ENCODE measurements at regions not wholly inside any gene's neighbourhood (a gene's known extent, or its start where the extent isn't known, plus 50 kb on each side); places are given as distances from the start of the nearest gene placed in this dataset.

DNA sequence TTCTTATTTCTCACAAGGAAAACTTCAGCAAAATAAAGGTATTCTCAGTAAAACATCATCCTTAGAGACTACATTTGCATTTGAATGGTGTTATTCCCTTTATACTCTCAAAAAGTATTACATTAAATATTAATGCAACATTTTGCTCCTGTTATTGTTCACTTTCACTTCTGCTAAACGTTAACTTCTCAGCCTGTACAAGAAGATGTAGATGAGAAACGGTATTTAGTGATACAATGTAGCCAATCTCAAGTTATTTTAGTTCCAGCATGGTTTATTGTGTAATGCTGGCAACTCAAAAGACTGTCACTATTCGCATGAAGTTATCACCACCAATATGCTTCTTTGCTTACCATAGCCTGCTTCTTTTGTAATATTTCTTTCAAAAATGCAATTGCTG is 514.1 kb downstream of the CPS1 start:
- Histone ChIP-seq H3K4me1 (ENCODE audit: control insufficient read depth, insufficient read depth, low read length) (no peaks in the 10 kb centered on the region), H3K27ac (ENCODE audit: low read length) (no peak overlapping the region), H3K4me3 (ENCODE audit: low read length) (no peak overlapping the region), H3K36me3 (ENCODE audit: control insufficient read depth, insufficient read depth, low read length) (no peaks in the 10 kb centered on the region), H3K9me3 (ENCODE audit: control insufficient read depth, insufficient read depth, low read length) (no peaks in the 10 kb centered on the region), H3K27me3 (ENCODE audit: control insufficient read depth, insufficient read depth, low read length) (no peaks in the 10 kb centered on the region)
- Mint-ChIP-seq H3K27ac (no peak overlapping the region), H3K4me3 (no peak overlapping the region), H3K36me3 (no peaks in the 10 kb centered on the region), H3K27me3 (ENCODE audit: low read depth in 2 of 2) (no peaks in the 10 kb centered on the region), H3K9me3 (peaks cover 5% of the 10 kb centered on the region in 2 donors), H3K4me1 (no peaks in the 10 kb centered on the region)
- DNase-seq (no peak), ATAC-seq (no peak)
- TF ChIP-seq, protein P1, sequence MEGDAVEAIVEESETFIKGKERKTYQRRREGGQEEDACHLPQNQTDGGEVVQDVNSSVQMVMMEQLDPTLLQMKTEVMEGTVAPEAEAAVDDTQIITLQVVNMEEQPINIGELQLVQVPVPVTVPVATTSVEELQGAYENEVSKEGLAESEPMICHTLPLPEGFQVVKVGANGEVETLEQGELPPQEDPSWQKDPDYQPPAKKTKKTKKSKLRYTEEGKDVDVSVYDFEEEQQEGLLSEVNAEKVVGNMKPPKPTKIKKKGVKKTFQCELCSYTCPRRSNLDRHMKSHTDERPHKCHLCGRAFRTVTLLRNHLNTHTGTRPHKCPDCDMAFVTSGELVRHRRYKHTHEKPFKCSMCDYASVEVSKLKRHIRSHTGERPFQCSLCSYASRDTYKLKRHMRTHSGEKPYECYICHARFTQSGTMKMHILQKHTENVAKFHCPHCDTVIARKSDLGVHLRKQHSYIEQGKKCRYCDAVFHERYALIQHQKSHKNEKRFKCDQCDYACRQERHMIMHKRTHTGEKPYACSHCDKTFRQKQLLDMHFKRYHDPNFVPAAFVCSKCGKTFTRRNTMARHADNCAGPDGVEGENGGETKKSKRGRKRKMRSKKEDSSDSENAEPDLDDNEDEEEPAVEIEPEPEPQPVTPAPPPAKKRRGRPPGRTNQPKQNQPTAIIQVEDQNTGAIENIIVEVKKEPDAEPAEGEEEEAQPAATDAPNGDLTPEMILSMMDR (IDR thresholded peaks at IDR 0.05) = no peak
- 78% methylated on average over 1 of the region's 3 CpGs for WGBS (ENCODE audit: insufficient coverage)
- intact Hi-C loops (cut with micrococcal nuclease) = no loop called here

DNA sequence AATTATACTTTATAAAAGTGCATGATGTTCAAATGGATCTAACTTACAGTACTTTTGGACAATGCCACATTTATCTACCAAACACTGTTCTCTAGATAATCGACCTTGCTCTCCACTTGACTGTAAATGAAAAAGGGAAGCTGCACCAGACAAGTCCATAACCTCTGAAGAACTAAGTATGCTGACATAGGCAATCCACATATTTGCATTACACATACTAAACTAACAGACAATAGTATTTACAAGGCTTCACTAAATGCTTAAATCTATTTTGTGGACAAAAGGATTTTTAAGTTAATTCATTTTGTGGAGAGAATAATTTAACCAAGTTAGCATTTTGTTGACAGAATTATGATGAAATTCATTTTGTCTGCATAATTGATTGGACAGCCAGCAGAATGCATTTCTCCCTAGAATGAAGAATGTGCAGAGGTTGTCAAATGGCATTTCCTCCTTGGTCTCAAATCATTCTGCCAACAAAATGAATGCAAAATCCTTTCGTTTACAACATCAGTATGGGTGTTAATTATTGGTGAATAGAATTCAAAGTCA is 520.9 kb downstream of the CPS1 start:
- no peaks in the 10 kb centered on the region for H3K27me3 Mint-ChIP-seq (ENCODE audit: low read depth in 2 of 2)
- no peaks in the 10 kb centered on the region for H3K9me3 ChIP-seq (ENCODE audit: control insufficient read depth, insufficient read depth, low read length)
- no peaks in the 10 kb centered on the region for H3K4me1 Mint-ChIP-seq
- H3K36me3 ChIP-seq (ENCODE audit: control insufficient read depth, insufficient read depth, low read length) = no peaks in the 10 kb centered on the region
- intact Hi-C loops (cut with micrococcal nuclease) = no loop called here
- no peaks in the 10 kb centered on the region for H3K4me1 ChIP-seq (ENCODE audit: control insufficient read depth, insufficient read depth, low read length)
- no peak overlapping the region for H3K4me3 ChIP-seq (ENCODE audit: low read length)
- WGBS (ENCODE audit: insufficient coverage) = 13% methylated on average over 1 of the region's 2 CpGs
- H3K27ac Mint-ChIP-seq = no peak overlapping the region
- TF ChIP-seq, protein P1 (IDR thresholded peaks at IDR 0.05) = no peak
- ATAC-seq = no peak
- H3K4me3 Mint-ChIP-seq = no peak overlapping the region
- H3K36me3 Mint-ChIP-seq = no peaks in the 10 kb centered on the region
- H3K27me3 ChIP-seq (ENCODE audit: control insufficient read depth, insufficient read depth, low read length) = no peaks in the 10 kb centered on the region
- peaks cover 0 to 5% of the 10 kb centered on the region in 2 donors for H3K9me3 Mint-ChIP-seq
- DNase-seq = no peak
- H3K27ac ChIP-seq (ENCODE audit: low read length) = no peak overlapping the region

GRCh38 chr2:211084352-211084751 is 528.0 kb downstream of the CPS1 start:
- 80% methylated on average over 1 of the region's 2 CpGs for WGBS (ENCODE audit: insufficient coverage)
- H3K27ac Mint-ChIP-seq = no peak overlapping the region
- intact Hi-C loops (cut with micrococcal nuclease) = no loop called here
- H3K36me3 Mint-ChIP-seq = no peaks in the 10 kb centered on the region
- H3K9me3 Mint-ChIP-seq = peaks cover 2 to 3% of the 10 kb centered on the region in 2 donors
- no peak overlapping the region for H3K4me3 ChIP-seq (ENCODE audit: low read length)
- TF ChIP-seq, protein P1 (IDR thresholded peaks at IDR 0.05) = no peak
- H3K4me1 ChIP-seq (ENCODE audit: control insufficient read depth, insufficient read depth, low read length) = no peaks in the 10 kb centered on the region
- H3K4me3 Mint-ChIP-seq = no peak overlapping the region
- no peaks in the 10 kb centered on the region for H3K27me3 Mint-ChIP-seq (ENCODE audit: low read depth in 2 of 2)
- H3K4me1 Mint-ChIP-seq = no peaks in the 10 kb centered on the region
- ATAC-seq = no peak
- no peak for DNase-seq
- no peaks in the 10 kb centered on the region for H3K9me3 ChIP-seq (ENCODE audit: control insufficient read depth, insufficient read depth, low read length)
- no peak overlapping the region for H3K27ac ChIP-seq (ENCODE audit: low read length)
- no peaks in the 10 kb centered on the region for H3K36me3 ChIP-seq (ENCODE audit: control insufficient read depth, insufficient read depth, low read length)
- H3K27me3 ChIP-seq (ENCODE audit: control insufficient read depth, insufficient read depth, low read length) = no peaks in the 10 kb centered on the region

- Mint-ChIP-seq H3K4me3 (no peak overlapping the region), H3K9me3 (peaks cover 2 to 3% of the 10 kb centered on the region in 2 donors), H3K27ac (no peak overlapping the region), H3K4me1 (no peaks in the 10 kb centered on the region), H3K36me3 (no peaks in the 10 kb centered on the region), H3K27me3 (ENCODE audit: low read depth in 2 of 2) (no peaks in the 10 kb centered on the region)
- ATAC-seq (no peak), DNase-seq (no peak)
- H3K4me3 ChIP-seq (ENCODE audit: low read length) = no peak overlapping the region
- no peaks in the 10 kb centered on the region for H3K36me3 ChIP-seq (ENCODE audit: control insufficient read depth, insufficient read depth, low read length)
- 57% methylated on average over 2 of the region's 5 CpGs for WGBS (ENCODE audit: insufficient coverage)
- no peak overlapping the region for H3K27ac ChIP-seq (ENCODE audit: low read length)
- H3K27me3 ChIP-seq (ENCODE audit: control insufficient read depth, insufficient read depth, low read length) = no peaks in the 10 kb centered on the region
- intact Hi-C loops (cut with micrococcal nuclease) = no loop called here
- TF ChIP-seq, protein P1 (IDR thresholded peaks at IDR 0.05) = no peak
- H3K4me1 ChIP-seq (ENCODE audit: control insufficient read depth, insufficient read depth, low read length) = no peaks in the 10 kb centered on the region
- H3K9me3 ChIP-seq (ENCODE audit: control insufficient read depth, insufficient read depth, low read length) = no peaks in the 10 kb centered on the region
Measured at GRCh38 chr2:211085056-211085680, 528.8 kb downstream of the CPS1 start.
